Vagina (tissue), 2 donors: ENCODE measurements at regions not wholly inside any gene's neighbourhood (a gene's known extent, or its start where the extent isn't known, plus 50 kb on each side); places are given as distances from the start of the nearest gene placed in this dataset.

ENCODE experiments used
- DNase-seq, 2 donors: peaks; one replicate each; pipeline ENCODE4 v3.0.0-alpha.2; 2017; ENCODE audit errors: extremely low spot score in 2 of 2
- H3K27ac ChIP-seq: fragments of 200-600 bp; sonication (generic); one replicate; pipeline ENCODE4 v1.5.1; 2019
- H3K27me3 ChIP-seq: fragments of 200-600 bp; sonication (generic); one replicate; pipeline ENCODE4 v1.5.1; 2019
- H3K36me3 ChIP-seq, 2 donors: fragments of 200-600 bp; sonication (generic); one replicate each; pipeline ENCODE4 v1.5.1; 2017 to 2019
- H3K4me1 ChIP-seq: fragments of 200-600 bp; sonication (generic); one replicate; pipeline ENCODE4 v1.5.1; 2019
- H3K4me3 ChIP-seq, 2 donors: fragments of 200-600 bp; sonication (generic); 1 replicate in 1 of 2; 2 replicates in 1 of 2; pipeline ENCODE4 v1.5.1; 2016 to 2019
- H3K9me3 ChIP-seq: fragments of 200-600 bp; sonication (generic); one replicate; pipeline ENCODE4 v1.5.1; 2019
- CTCF ChIP-seq, 3 experiments: fragments of 450-650 bp in 2 of 3; fragments of 200-600 bp in 1 of 3; sonication (generic) in 1 of 3; IDR thresholded peaks; one replicate each; pipeline ENCODE4 v1.5.1; 2017 to 2019; ENCODE audit warnings: antibody characterized with exemption in 3 of 3, mild to moderate bottlenecking in 2 of 3, moderate library complexity in 2 of 3
- POLR2A ChIP-seq, 2 donors: fragments of 450-650 bp; IDR thresholded peaks; one replicate each; pipeline ENCODE4 v1.6.1; 2017; ENCODE audit warnings: antibody characterized with exemption in 2 of 2, mild to moderate bottlenecking in 2 of 2, moderate library complexity in 2 of 2
- POLR2AphosphoS5 ChIP-seq, 2 donors: sonication (generic); formaldehyde crosslinking; IDR thresholded peaks; one replicate each; pipeline ENCODE4 v1.9.0; 2017; ENCODE audit warnings: antibody characterized with exemption in 2 of 2, mild to moderate bottlenecking in 2 of 2, low read depth in 1 of 2; ENCODE audit not compliant: insufficient read depth in 1 of 2
- intact Hi-C: fragments of 100-400 bp; cut with DNase I; formaldehyde crosslinking; loops from one replicate; pipeline ENCODE4 v1.15.1; 2023

GRCh38 chr7:13072014-13072413 lies 384.6 kb downstream of the ARL4A start:
- Histone ChIP-seq H3K4me3 (no peak overlapping the region), H3K27ac (no peak overlapping the region), H3K9me3 (no peaks in the 10 kb centered on the region), H3K27me3 (no peaks in the 10 kb centered on the region), H3K36me3 (no peaks in the 10 kb centered on the region), H3K4me1 (no peaks in the 10 kb centered on the region)
- DNase-seq = no peak
- intact Hi-C loops = no loop called here
- TF ChIP-seq CTCF (IDR thresholded peaks at IDR 0.05) = no peak
- no peak for TF ChIP-seq POLR2A (IDR thresholded peaks at IDR 0.05)

GRCh38 chr7:13077466-13077865 lies 390.0 kb downstream of the ARL4A start:
- Histone ChIP-seq H3K4me1 (no peaks in the 10 kb centered on the region), H3K36me3 (no peaks in the 10 kb centered on the region), H3K9me3 (no peaks in the 10 kb centered on the region), H3K27ac (no peak overlapping the region), H3K4me3 (no peak overlapping the region), H3K27me3 (no peaks in the 10 kb centered on the region)
- intact Hi-C loops = no loop called here
- no peak for DNase-seq
- TF ChIP-seq CTCF (IDR thresholded peaks at IDR 0.05) (no peak), POLR2AphosphoS5 (IDR thresholded peaks at IDR 0.05; ENCODE audit: insufficient read depth in 1 of 2, low read depth in 1 of 2) (no peak), POLR2A (IDR thresholded peaks at IDR 0.05) (no peak)

GRCh38 chr7:13078105-13078504 lies 390.7 kb downstream of the ARL4A start:
- DNase-seq = no peak
- no peak for TF ChIP-seq POLR2AphosphoS5 (IDR thresholded peaks at IDR 0.05; ENCODE audit: insufficient read depth in 1 of 2, low read depth in 1 of 2)
- no peak for TF ChIP-seq POLR2A (IDR thresholded peaks at IDR 0.05)
- no peak for TF ChIP-seq CTCF (IDR thresholded peaks at IDR 0.05)
- Histone ChIP-seq H3K4me3 (no peak overlapping the region), H3K27me3 (no peaks in the 10 kb centered on the region), H3K4me1 (no peaks in the 10 kb centered on the region), H3K9me3 (no peaks in the 10 kb centered on the region), H3K27ac (no peak overlapping the region), H3K36me3 (no peaks in the 10 kb centered on the region)
- intact Hi-C loops = no loop called here

- Histone ChIP-seq H3K27me3 (no peaks in the 10 kb centered on the region), H3K4me1 (no peaks in the 10 kb centered on the region), H3K27ac (no peak overlapping the region), H3K36me3 (no peaks in the 10 kb centered on the region), H3K4me3 (no peak overlapping the region), H3K9me3 (no peaks in the 10 kb centered on the region)
- no peak for DNase-seq
- intact Hi-C loops = no loop called here
- TF ChIP-seq POLR2A (IDR thresholded peaks at IDR 0.05) (no peak), POLR2AphosphoS5 (IDR thresholded peaks at IDR 0.05; ENCODE audit: insufficient read depth in 1 of 2, low read depth in 1 of 2) (no peak), CTCF (IDR thresholded peaks at IDR 0.05) (no peak)
Measured at GRCh38 chr7:13090959-13091358, 403.5 kb downstream of the ARL4A start.

- intact Hi-C loops = no loop called here
Measured at GRCh38 chr7:13091974-13092707, 404.7 kb downstream of the ARL4A start.

More at GRCh38 chr7:13091974-13092707, 404.7 kb downstream of the ARL4A start:
- H3K36me3 ChIP-seq = no peaks in the 10 kb centered on the region
- DNase-seq = no peak
- H3K4me1 ChIP-seq = no peaks in the 10 kb centered on the region
- no peaks in the 10 kb centered on the region for H3K27me3 ChIP-seq
- TF ChIP-seq CTCF (IDR thresholded peaks at IDR 0.05) = no peak
- TF ChIP-seq POLR2A (IDR thresholded peaks at IDR 0.05) = no peak
- TF ChIP-seq POLR2AphosphoS5 (IDR thresholded peaks at IDR 0.05; ENCODE audit: insufficient read depth in 1 of 2, low read depth in 1 of 2) = no peak
- no peak overlapping the region for H3K4me3 ChIP-seq
- H3K27ac ChIP-seq = no peak overlapping the region
- H3K9me3 ChIP-seq = no peaks in the 10 kb centered on the region
